ENCODE measurements at regions not wholly inside any gene's neighbourhood (a gene's known extent, or its start where the extent isn't known, plus 50 kb on each side); places are given as distances from the start of the nearest gene placed in this dataset.

DNA sequence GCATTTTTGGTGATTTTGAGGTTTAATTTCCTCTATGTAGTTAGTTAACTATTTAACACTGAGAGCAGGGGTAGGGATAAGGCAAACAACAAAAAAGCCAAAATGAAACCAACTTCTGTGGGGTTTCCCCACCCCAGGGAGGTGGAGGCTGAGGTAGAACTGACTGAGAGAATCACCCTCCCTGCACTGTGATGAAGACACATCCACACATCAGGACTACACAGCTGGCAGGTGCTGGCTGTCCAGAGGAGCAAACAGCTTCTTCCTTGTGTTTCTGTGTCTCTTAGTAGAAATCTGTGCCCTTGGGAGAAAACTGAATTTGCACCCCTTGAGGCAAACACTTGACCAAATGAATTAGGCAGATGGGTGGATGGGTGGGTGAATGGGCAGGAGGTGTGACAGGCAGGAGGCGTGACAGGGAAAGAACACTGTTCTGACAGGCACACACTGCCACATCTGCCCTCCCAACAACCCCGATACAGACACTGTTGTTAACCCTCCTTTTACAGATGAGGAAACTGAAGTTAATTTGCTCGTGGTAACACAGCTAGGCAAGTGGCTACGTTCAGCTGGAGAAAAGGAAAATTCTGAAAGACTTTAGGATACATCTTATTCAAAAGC, 62.9 kb upstream of the AMZ2 start:
- TF ChIP-seq EZH2 (IDR thresholded peaks at IDR 0.05; ENCODE audit: insufficient read depth, poor library complexity, severe bottlenecking) (no peak), EZH2phosphoT487 (IDR thresholded peaks at IDR 0.05; ENCODE audit: insufficient read depth, low read depth) (no peak)

Measured in GM23248 (cell line).